NCI-H345 treated with DMSO at 0.1 percent for 48 hours (cell line): ENCODE measurements at regions not wholly inside any gene's neighbourhood (a gene's known extent, or its start where the extent isn't known, plus 50 kb on each side); places are given as distances from the start of the nearest gene placed in this dataset.
"Not testable (repeated sequence)": the region's sequence is repeated elsewhere in the genome, so short reads cannot be mapped to it uniquely, and the experiment has no call there.

Experiments used
- DNase-seq: peaks from one replicate; lab custom pipeline; 2025; ENCODE audit not compliant: unreplicated experiment; lab: John Stamatoyannopoulos, UW

- no peak for DNase-seq
Measured at GRCh38 chr2:208929139-208929864, 494.5 kb upstream of the MAP2 start.

DNA sequence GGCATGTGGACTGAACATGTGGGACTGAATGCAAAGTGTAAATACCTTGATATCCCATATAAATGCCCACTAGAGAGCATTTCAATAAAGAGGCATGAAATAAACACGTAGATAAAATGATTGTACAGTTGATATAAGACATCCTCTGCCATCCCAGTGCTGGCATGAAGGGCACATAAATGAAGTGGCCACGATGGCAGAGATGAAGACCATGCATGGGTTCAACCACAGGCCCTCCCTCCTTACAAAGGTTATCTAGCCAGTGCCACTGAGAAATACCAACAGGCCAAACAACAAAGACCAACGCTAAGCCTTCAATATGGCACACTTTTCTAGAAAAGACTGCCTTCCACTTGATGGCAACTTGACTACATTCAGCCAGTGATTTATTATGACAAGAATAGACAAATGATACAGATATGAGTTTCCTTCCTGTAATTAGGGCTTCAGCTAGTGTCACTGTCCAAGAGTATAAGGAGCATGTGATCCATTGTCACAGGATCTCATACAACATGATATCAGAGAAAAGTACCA, 493.9 kb upstream of the MAP2 start:
- DNase-seq = no peak

- DNase-seq = no peak
Measured at GRCh38 chr2:208935531-208935930, 488.3 kb upstream of the MAP2 start.

GRCh38 chr2:208937521-208937920, 486.3 kb upstream of the MAP2 start:
- DNase-seq = no peak

GRCh38 chr2:208939852-208940251, 484.0 kb upstream of the MAP2 start:
- no peak for DNase-seq

- no peak for DNase-seq
Measured at GRCh38 chr2:208945719-208946256, 478.1 kb upstream of the MAP2 start.

GRCh38 chr2:208948073-208948472, 475.8 kb upstream of the MAP2 start:
- no peak for DNase-seq

GRCh38 chr2:208970070-208970469, 453.8 kb upstream of the MAP2 start:
- no peak for DNase-seq

- no peak for DNase-seq
Measured at GRCh38 chr2:208977582-208977981, 446.3 kb upstream of the MAP2 start.

GRCh38 chr2:208978946-208979345, 444.9 kb upstream of the MAP2 start:
- no peak for DNase-seq

DNA sequence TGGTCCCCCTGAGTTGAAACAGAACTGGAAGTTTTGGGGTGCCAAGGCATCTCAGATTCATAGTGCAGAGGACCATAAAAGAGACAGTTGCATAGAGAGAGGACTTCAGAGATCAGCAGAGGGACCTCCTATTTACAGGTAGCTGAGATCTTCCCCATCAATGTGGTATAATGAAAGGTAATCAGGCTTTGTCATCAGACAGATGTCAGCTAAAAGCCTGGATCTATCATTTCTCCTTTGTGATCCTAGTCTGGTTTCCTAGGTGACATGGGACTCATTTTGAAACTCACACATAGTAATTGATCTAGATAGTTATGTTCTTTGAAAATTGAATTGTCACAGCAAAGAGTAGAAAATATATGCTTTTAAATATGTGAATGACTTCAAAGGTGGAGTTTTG, 443.5 kb upstream of the MAP2 start:
- DNase-seq = no peak

DNA sequence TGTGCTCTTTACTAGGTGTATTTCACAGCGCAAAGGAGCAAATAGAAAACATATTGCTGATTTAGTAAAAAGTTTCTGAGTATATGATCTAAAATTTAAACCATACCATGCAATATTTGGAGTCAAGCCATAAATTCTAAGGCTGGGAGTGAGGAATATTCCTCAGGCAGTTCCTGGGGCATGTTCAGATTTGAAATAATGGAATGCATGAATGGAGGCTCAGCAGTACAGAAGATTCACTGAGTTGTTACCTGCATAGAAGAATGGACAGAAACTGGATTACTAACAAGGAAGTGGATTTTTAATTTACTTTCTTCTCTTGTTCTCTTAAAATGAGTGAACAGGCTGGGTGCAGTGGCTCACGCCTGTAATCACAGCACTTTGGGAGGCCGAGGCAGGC, 441.0 kb upstream of the MAP2 start:
- no peak for DNase-seq

DNA sequence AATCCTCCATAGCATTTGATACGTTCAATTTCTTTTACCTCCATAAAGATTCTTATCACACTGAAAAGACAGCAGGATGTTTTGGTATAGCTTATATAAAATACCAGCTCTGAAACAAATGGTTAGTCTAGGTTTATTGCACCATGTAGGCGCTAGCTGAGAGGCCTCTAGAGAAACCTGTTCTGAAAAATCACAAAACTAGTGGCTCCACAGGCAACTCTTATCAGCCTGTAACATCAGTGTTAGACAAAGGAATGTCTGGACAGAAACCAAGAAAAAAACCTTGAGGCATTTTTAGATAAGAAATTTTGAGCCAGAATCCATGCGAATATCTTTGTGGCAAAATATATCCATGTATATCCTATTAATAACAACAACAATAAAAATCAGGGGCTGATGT, 440.4 kb upstream of the MAP2 start:
- DNase-seq = no peak

GRCh38 chr2:208984376-208985090, 439.3 kb upstream of the MAP2 start:
- no peak for DNase-seq

GRCh38 chr2:208985644-208986043, 438.2 kb upstream of the MAP2 start:
- no peak for DNase-seq

- no peak for DNase-seq
Measured at GRCh38 chr2:208990716-208991115, 433.1 kb upstream of the MAP2 start.

DNA sequence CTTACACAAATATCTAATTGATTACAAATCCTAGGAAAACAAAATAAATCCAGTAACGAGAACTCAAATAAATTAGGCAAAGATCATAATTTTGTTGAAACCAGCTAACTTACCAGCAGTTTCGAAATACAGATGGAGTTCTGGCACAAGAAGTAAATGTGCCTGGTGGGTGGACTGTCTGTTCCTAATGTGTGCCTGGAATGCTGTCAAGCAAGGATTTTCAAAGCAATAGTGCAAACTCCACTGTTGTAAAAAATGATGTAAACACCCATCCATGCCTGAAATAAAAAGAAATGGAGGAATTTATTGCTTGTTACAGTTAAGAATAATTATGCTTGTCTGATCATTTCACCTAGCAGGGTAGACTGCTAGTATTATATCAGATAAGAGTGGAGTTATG, 423.9 kb upstream of the MAP2 start:
- no peak for DNase-seq

DNA sequence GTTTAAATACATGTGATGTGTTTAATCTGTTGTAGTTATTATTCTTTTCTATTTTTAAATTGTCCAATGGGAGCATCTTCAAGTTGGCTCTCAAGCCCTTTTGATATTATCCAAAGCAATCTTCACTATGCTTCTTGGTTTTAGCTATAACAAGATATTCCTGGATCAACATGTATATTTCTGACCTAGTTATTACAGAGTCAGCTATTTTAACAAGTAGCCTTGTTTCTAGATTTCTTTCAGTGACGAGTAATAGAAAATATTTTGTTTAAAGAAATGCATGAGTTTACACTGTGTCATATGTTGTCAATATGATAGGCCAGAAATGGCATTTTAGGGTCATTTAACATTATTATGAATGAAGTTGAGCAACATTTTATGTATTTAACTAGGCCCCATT, 421.8 kb upstream of the MAP2 start:
- DNase-seq = no peak

GRCh38 chr2:209005371-209005770, 418.5 kb upstream of the MAP2 start:
- no peak for DNase-seq

DNA sequence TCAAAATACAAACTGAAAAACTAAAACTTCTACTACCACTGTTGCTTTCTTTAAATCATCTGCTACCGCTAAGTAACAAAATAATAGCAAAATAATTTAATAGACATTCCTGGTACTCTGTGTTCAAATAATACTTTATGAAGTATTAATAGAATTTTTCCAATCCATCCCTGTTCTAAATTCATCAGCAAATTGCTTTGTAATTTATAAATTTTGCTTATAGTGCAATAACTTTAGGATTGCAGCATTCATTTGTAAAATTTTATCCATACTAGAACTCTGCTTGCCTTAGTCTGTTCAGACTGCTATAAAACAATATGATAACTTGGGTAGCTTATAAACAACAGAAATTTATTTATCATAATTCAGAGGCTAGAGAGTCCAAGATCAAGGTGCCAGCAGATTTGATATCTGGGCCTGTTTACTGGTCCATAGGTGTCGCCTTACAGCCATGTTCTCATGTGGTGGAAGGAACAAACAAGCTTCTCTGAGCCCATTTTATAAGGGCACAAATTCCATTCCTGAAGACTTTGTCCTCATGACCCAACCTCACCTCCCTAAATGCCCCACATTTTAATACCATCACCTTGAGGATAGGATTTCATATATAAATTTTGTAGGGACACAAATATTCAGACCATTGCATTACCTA, 415.1 kb upstream of the MAP2 start:
- DNase-seq = no peak

DNA sequence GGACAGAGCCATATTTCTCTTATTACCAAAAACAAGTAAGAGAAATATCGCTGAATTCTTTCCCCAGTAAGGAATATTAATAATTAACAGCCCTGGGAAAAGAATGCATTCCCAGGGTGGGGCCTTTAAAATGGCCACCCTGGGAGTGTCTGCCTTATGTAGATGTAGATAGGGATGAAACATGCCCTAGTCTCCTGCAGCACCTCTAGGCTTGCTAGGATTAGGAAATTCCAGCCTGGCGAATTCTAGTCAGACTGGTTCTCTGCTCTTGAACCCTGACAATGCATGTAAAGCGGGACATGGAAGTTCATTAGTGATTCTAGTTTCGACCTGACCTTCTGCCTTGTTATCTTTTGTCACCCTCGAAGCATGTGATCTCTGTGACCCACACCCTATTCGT, 405.2 kb upstream of the MAP2 start:
- DNase-seq = not testable (repeated sequence)

GRCh38 chr2:209029249-209029648, 394.6 kb upstream of the MAP2 start:
- DNase-seq = no peak
